Liver (tissue), 8 donors: ENCODE measurements at regions not wholly inside any gene's neighbourhood (a gene's known extent, or its start where the extent isn't known, plus 50 kb on each side); places are given as distances from the start of the nearest gene placed in this dataset.

Experiments
- DNase-seq: peaks from one replicate; pipeline ENCODE4 v3.0.0-alpha.2; 2017; ENCODE audit warnings: low spot score
- H3K27ac ChIP-seq, 2 donors: one replicate each; pipeline ENCODE4 v1.7.0; 2013; ENCODE audit warnings: inconsistent platforms in 2 of 2, low read length in 2 of 2, control low read depth in 1 of 2, low read depth in 1 of 2, mild to moderate bottlenecking in 1 of 2
- H3K27me3 ChIP-seq, 4 donors: one replicate each; pipeline versions ENCODE4 v1.6.1 to v1.7.0; 2013; ENCODE audit warnings: low read length in 3 of 4, inconsistent platforms in 1 of 4, mild to moderate bottlenecking in 1 of 4, moderate library complexity in 1 of 4; ENCODE audit not compliant: control insufficient read depth in 4 of 4, insufficient read depth in 4 of 4
- H3K36me3 ChIP-seq, 4 donors: one replicate each; pipeline versions ENCODE4 v1.6.1 to v1.7.0; 2013; ENCODE audit warnings: low read length in 3 of 4, mild to moderate bottlenecking in 3 of 4, low read depth in 1 of 4, moderate library complexity in 1 of 4; ENCODE audit not compliant: control insufficient read depth in 4 of 4, insufficient read depth in 3 of 4
- H3K4me1 ChIP-seq, 4 donors: one replicate each; pipeline versions ENCODE4 v1.6.1 to v1.7.0; 2013; ENCODE audit warnings: low read length in 3 of 4, mild to moderate bottlenecking in 3 of 4, moderate library complexity in 1 of 4; ENCODE audit not compliant: control insufficient read depth in 4 of 4, insufficient read depth in 4 of 4
- H3K4me3 ChIP-seq, 3 donors: one replicate each; pipeline versions ENCODE4 v1.6.1 to v1.7.0; 2013; ENCODE audit warnings: low read length in 3 of 3, control low read depth in 1 of 3, low read depth in 1 of 3, mild to moderate bottlenecking in 1 of 3
- H3K9ac ChIP-seq, 2 donors: one replicate each; pipeline ENCODE4 v1.7.0; 2013; ENCODE audit warnings: low read length in 2 of 2, mild to moderate bottlenecking in 2 of 2, moderate library complexity in 2 of 2, control low read depth in 1 of 2, low read depth in 1 of 2
- H3K9me3 ChIP-seq, 4 donors: one replicate each; pipeline versions ENCODE4 v1.6.1 to v1.7.0; 2013; ENCODE audit warnings: low read length in 3 of 4; ENCODE audit not compliant: control insufficient read depth in 4 of 4
- ATF3 ChIP-seq: IDR thresholded peaks from 2 replicates; pipeline ENCODE4 v1.6.1; 2016; ENCODE audit warnings: antibody characterized with exemption
- CTCF ChIP-seq: fragments of 150-350 bp; IDR thresholded peaks from 2 replicates; pipeline ENCODE4 v1.5.1; 2017; ENCODE audit warnings: improper control_type of control experiment, low read depth, low read length; ENCODE audit not compliant: missing input control
- EGR1 ChIP-seq, 2 donors: IDR thresholded peaks; 2 replicates each; pipeline ENCODE4 v1.6.1; 2016 to 2018; ENCODE audit warnings: antibody characterized with exemption in 2 of 2, low read depth in 2 of 2
- FOXA1 ChIP-seq: IDR thresholded peaks from 2 replicates; pipeline ENCODE4 v1.6.1; 2016; ENCODE audit warnings: antibody characterized with exemption
- FOXA2 ChIP-seq: IDR thresholded peaks from 2 replicates; pipeline ENCODE4 v1.6.1; 2016; ENCODE audit warnings: antibody characterized with exemption
- GABPA ChIP-seq, 2 donors: IDR thresholded peaks in 1 of 2; conservative IDR thresholded peaks in 1 of 2; 2 replicates each; pipeline ENCODE4 v1.6.1; 2016; ENCODE audit warnings: antibody characterized with exemption in 2 of 2, mild to moderate bottlenecking in 1 of 2, moderate library complexity in 1 of 2
- HNF4A ChIP-seq, 2 donors: conservative IDR thresholded peaks; 2 replicates each; pipeline ENCODE4 v1.6.1; 2016; ENCODE audit warnings: antibody characterized with exemption in 2 of 2, mild to moderate bottlenecking in 2 of 2
- HNF4G ChIP-seq: IDR thresholded peaks from 2 replicates; pipeline ENCODE4 v1.6.1; 2016; ENCODE audit warnings: antibody characterized with exemption
- JUND ChIP-seq, 2 donors: IDR thresholded peaks; 2 replicates each; pipeline ENCODE4 v1.6.1; 2016; ENCODE audit warnings: antibody characterized with exemption in 2 of 2
- MAX ChIP-seq: IDR thresholded peaks from 2 replicates; pipeline ENCODE4 v1.6.1; 2016; ENCODE audit warnings: antibody characterized with exemption
- NR2F2 ChIP-seq: IDR thresholded peaks from 2 replicates; pipeline ENCODE4 v1.6.1; 2016; ENCODE audit warnings: antibody characterized with exemption
- RAD21 ChIP-seq, 2 donors: IDR thresholded peaks; 2 replicates each; pipeline ENCODE4 v1.6.1; 2016; ENCODE audit warnings: antibody characterized with exemption in 2 of 2, mild to moderate bottlenecking in 2 of 2
- REST ChIP-seq: IDR thresholded peaks from 2 replicates; pipeline ENCODE4 v1.6.1; 2016; ENCODE audit warnings: antibody characterized with exemption, mild to moderate bottlenecking
- RXRA ChIP-seq, 2 donors: IDR thresholded peaks; 2 replicates each; pipeline ENCODE4 v1.6.1; 2017 to 2018; ENCODE audit warnings: antibody characterized with exemption in 2 of 2, mild to moderate bottlenecking in 1 of 2
- SP1 ChIP-seq: IDR thresholded peaks from 2 replicates; pipeline ENCODE4 v1.6.1; 2018; ENCODE audit warnings: antibody characterized with exemption, mild to moderate bottlenecking
- TAF1 ChIP-seq: conservative IDR thresholded peaks from 2 replicates; pipeline ENCODE4 v1.6.1; 2016; ENCODE audit warnings: antibody characterized with exemption, mild to moderate bottlenecking
- YY1 ChIP-seq: IDR thresholded peaks from 2 replicates; pipeline ENCODE4 v1.6.1; 2016; ENCODE audit warnings: antibody characterized with exemption, mild to moderate bottlenecking
- ZBTB33 ChIP-seq: IDR thresholded peaks from 2 replicates; pipeline ENCODE4 v1.6.1; 2016; ENCODE audit warnings: antibody characterized with exemption
- WGBS: extraction: QIAGEN DNeasy Blood & Tissue Kit; methylation state at CpG from one replicate; pipeline ENCODE4 v1.1.7; 2013; 5-methylcytosine and 5-hydroxymethylcytosine counted together
- donor health status: healthy.
- donor health status: healthy.
- donor health status: healthy.
- donor health status: healthy.
- donor health status: healthy.

- no peaks in the 10 kb centered on the region for H3K36me3 ChIP-seq
- no peak overlapping the region for H3K4me3 ChIP-seq
- no peak for DNase-seq
- H3K9me3 ChIP-seq = no peaks in the 10 kb centered on the region
- H3K9ac ChIP-seq = no peak overlapping the region
- TF ChIP-seq TAF1 (no peak), FOXA1 (no peak), YY1 (no peak), ATF3 (no peak), ZBTB33 (no peak), GABPA (IDR thresholded peaks at IDR 0.05 in 1 of 2, conservative IDR thresholded peaks at IDR 0.05 in 1 of 2) (no peak), HNF4G (no peak), RAD21 (IDR thresholded peaks at IDR 0.05) (no peak), FOXA2 (no peak), MAX (no peak), CTCF (no peak), RXRA (IDR thresholded peaks at IDR 0.05) (no peak), SP1 (no peak), HNF4A (conservative IDR thresholded peaks at IDR 0.05) (no peak), REST (no peak), EGR1 (IDR thresholded peaks at IDR 0.05; ENCODE audit: low read depth in 2 of 2) (no peak), NR2F2 (no peak)
- H3K27me3 ChIP-seq = no peaks in the 10 kb centered on the region
- H3K4me1 ChIP-seq = peaks cover 0 to 10% (median 7%) of the 10 kb centered on the region in 4 donors
- H3K27ac ChIP-seq = no peak overlapping the region
Measured at GRCh38 chr6:56382416-56382940, 135.1 kb upstream of the COL21A1 start.

- H3K27me3 ChIP-seq = no peaks in the 10 kb centered on the region
- WGBS = 72% methylated on average over 4 of the region's 4 CpGs
- TF ChIP-seq FOXA2 = no peak
- no peak for TF ChIP-seq MAX
- TF ChIP-seq REST = no peak
- no peak for TF ChIP-seq JUND (IDR thresholded peaks at IDR 0.05)
- TF ChIP-seq TAF1 = no peak
- TF ChIP-seq YY1 = no peak
- TF ChIP-seq RAD21 (IDR thresholded peaks at IDR 0.05) = no peak
- no peak for TF ChIP-seq CTCF
- no peak for TF ChIP-seq ATF3
Measured at GRCh38 chr6:56381801-56382251, 134.4 kb upstream of the COL21A1 start.

More at GRCh38 chr6:56381801-56382251, 134.4 kb upstream of the COL21A1 start:
- Histone ChIP-seq H3K9ac (no peak overlapping the region), H3K4me1 (peaks cover 0 to 4% (median 1%) of the 10 kb centered on the region in 4 donors), H3K27ac (no peak overlapping the region), H3K4me3 (no peak overlapping the region), H3K36me3 (no peaks in the 10 kb centered on the region), H3K9me3 (no peaks in the 10 kb centered on the region)
- DNase-seq = no peak
